Spleen (tissue), 11 donors: ENCODE measurements at regions not wholly inside any gene's neighbourhood (a gene's known extent, or its start where the extent isn't known, plus 50 kb on each side); places are given as distances from the start of the nearest gene placed in this dataset.

Source experiments
- DNase-seq: peaks from one replicate; pipeline ENCODE4 v3.0.0-alpha.2; 2020
- H3K27ac ChIP-seq, 8 donors: fragments of 200-600 bp; sonication (generic) in 7 of 8; 1 replicate in 4 of 8; 2 replicates in 4 of 8; pipeline versions ENCODE4 v1.5.0 to v1.8.0; 2016 to 2021; ENCODE audit warnings: inconsistent platforms in 4 of 8, mild to moderate bottlenecking in 4 of 8, moderate library complexity in 1 of 8
- H3K27me3 ChIP-seq, 7 donors: fragments of 200-600 bp; sonication (generic) in 6 of 7; replicated peaks in 1 of 7; 1 replicate in 4 of 7; 2 replicates in 3 of 7; pipeline versions ENCODE4 v1.5.0 to v1.8.0; 2016 to 2021; ENCODE audit warnings: inconsistent platforms in 3 of 7, mild to moderate bottlenecking in 1 of 7
- H3K36me3 ChIP-seq, 6 donors: fragments of 200-600 bp; sonication (generic) in 5 of 6; 1 replicate in 4 of 6; 2 replicates in 2 of 6; pipeline versions ENCODE4 v1.5.0 to v1.8.0; 2016 to 2021; ENCODE audit warnings: inconsistent platforms in 2 of 6
- H3K4me1 ChIP-seq, 6 donors: fragments of 200-600 bp; sonication (generic) in 5 of 6; 1 replicate in 3 of 6; 2 replicates in 3 of 6; pipeline versions ENCODE4 v1.5.0 to v1.8.0; 2016 to 2021; ENCODE audit warnings: inconsistent platforms in 3 of 6
- H3K4me3 ChIP-seq, 8 donors: fragments of 200-600 bp; sonication (generic) in 7 of 8; 1 replicate in 4 of 8; 2 replicates in 4 of 8; pipeline versions ENCODE4 v1.5.0 to v1.8.0; 2016 to 2021; ENCODE audit warnings: inconsistent platforms in 4 of 8, mild to moderate bottlenecking in 4 of 8, moderate library complexity in 2 of 8
- H3K9me3 ChIP-seq, 8 donors: fragments of 200-600 bp; sonication (generic) in 7 of 8; 1 replicate in 4 of 8; 2 replicates in 4 of 8; pipeline versions ENCODE4 v1.5.0 to v1.8.0; 2016 to 2021; ENCODE audit warnings: inconsistent platforms in 4 of 8
- POLR2A ChIP-seq, 3 donors: fragments of 450-650 bp; IDR thresholded peaks; one replicate each; pipeline ENCODE4 v1.5.1; 2017; ENCODE audit warnings: antibody characterized with exemption in 3 of 3, mild to moderate bottlenecking in 1 of 3
- POLR2AphosphoS5 ChIP-seq, 3 donors: sonication (generic); formaldehyde crosslinking; IDR thresholded peaks; one replicate each; pipeline ENCODE4 v1.5.1; 2017; ENCODE audit warnings: antibody characterized with exemption in 3 of 3
- WGBS, 5 donors: extraction: QIAGEN DNeasy Blood & Tissue Kit in 3 of 5; methylation state at CpG; one replicate each; pipeline versions ENCODE4 v1.1.5 to v1.1.7; 2013 to 2018; 5-methylcytosine and 5-hydroxymethylcytosine counted together
- intact Hi-C: fragments of 100-400 bp; cut with DNase I; formaldehyde crosslinking; loops from one replicate; pipeline ENCODE4 v1.15.0; 2023; ENCODE audit warnings: low total_unique reads
- TF ChIP-seq, protein P1 (sequence below), 11 experiments: fragments of 200-600 bp in 7 of 11; fragments of 450-650 bp in 4 of 11; sonication (generic) in 4 of 11; IDR thresholded peaks in 8 of 11; conservative IDR thresholded peaks in 3 of 11; 1 replicate in 7 of 11; 2 replicates in 4 of 11; pipeline versions ENCODE4 v1.4.0 to v1.8.0; 2016 to 2021; ENCODE audit warnings: antibody characterized with exemption in 11 of 11, inconsistent platforms in 4 of 11, mild to moderate bottlenecking in 1 of 11
- donor health status: healthy with polysubstance abuse.
- donor health status: DM: no; HTN: no; CAD: no; lungs with moderate emphysema.
- donor health status: DM: no; HTN: no; CAD: no.
- donor health status: Bipolar disorder and iron deficiency.
- donor health status: healthy.
- donor health status: DM: no; HTN: no; CAD: no.
- donor health status: DM: yes; HTN: yes; CAD: no.

DNA sequence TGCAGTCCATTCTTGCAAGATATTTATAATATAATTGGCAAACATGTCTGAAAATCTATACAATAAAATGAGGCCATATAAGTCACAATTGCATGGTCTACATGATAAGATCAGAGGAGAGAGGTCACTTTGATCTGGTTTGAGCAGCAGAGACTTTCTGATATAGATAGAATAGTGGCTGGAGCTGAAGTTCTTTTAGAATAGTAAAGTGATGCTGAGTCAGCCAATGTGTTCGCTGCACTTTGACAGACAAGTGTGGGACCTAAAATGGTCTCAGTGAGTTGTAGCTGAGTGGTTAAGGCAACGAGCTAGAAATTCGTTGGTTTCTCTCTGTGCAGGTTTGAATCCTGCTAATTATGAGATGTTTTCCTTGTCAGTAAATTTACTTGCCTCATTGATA, 257.0 kb upstream of the C11orf87 start:
- intact Hi-C loops, result no loop called here
- Histone ChIP-seq H3K27ac (no peak overlapping the region), H3K9me3 (peaks cover 0 to 6% (median 2%) of the 10 kb centered on the region in 8 donors), H3K4me1 (no peaks in the 10 kb centered on the region), H3K4me3 (no peak overlapping the region), H3K36me3 (no peaks in the 10 kb centered on the region), H3K27me3 (no peaks in the 10 kb centered on the region)
- WGBS, 5 donors, result 74 to 82% (median 80%) methylated on average over 3 of the region's 3 CpGs
- DNase-seq, result no peak
- TF ChIP-seq, protein P1, sequence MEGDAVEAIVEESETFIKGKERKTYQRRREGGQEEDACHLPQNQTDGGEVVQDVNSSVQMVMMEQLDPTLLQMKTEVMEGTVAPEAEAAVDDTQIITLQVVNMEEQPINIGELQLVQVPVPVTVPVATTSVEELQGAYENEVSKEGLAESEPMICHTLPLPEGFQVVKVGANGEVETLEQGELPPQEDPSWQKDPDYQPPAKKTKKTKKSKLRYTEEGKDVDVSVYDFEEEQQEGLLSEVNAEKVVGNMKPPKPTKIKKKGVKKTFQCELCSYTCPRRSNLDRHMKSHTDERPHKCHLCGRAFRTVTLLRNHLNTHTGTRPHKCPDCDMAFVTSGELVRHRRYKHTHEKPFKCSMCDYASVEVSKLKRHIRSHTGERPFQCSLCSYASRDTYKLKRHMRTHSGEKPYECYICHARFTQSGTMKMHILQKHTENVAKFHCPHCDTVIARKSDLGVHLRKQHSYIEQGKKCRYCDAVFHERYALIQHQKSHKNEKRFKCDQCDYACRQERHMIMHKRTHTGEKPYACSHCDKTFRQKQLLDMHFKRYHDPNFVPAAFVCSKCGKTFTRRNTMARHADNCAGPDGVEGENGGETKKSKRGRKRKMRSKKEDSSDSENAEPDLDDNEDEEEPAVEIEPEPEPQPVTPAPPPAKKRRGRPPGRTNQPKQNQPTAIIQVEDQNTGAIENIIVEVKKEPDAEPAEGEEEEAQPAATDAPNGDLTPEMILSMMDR (IDR thresholded peaks at IDR 0.05 in 8 of 11, conservative IDR thresholded peaks at IDR 0.05 in 3 of 11), result no peak
- no peak for TF ChIP-seq POLR2A (IDR thresholded peaks at IDR 0.05)
- no peak for TF ChIP-seq POLR2AphosphoS5 (IDR thresholded peaks at IDR 0.05)

DNA sequence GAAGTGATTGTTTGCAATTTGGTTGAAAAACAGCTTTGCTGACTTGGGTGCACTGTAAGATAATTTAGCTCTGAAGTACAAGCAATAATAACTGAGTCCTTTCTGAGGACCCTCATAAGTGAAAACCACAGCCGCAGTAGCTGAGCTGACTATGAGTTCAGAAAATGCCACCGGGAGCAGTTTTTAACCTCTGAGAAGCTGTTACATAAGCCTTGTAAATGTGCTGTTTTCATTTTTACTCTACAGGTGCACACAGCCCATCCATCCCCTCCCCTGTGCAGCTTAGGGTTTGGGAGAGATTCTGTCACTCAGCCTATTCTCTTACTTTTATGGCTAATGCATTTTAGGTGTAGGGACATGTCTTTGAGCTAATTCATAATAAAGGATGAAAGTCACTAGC, 255.5 kb upstream of the C11orf87 start:
- no peak for DNase-seq
- no peaks in the 10 kb centered on the region for H3K4me1 ChIP-seq
- H3K36me3 ChIP-seq, result no peaks in the 10 kb centered on the region
- no peak overlapping the region for H3K4me3 ChIP-seq
- no peak overlapping the region for H3K27ac ChIP-seq
- no peaks in the 10 kb centered on the region for H3K9me3 ChIP-seq
- 82 to 94% (median 88%) methylated on average over 2 of the region's 2 CpGs for WGBS, 5 donors
- intact Hi-C loops, result no loop called here
- H3K27me3 ChIP-seq, result no peaks in the 10 kb centered on the region
- TF ChIP-seq POLR2AphosphoS5 (IDR thresholded peaks at IDR 0.05) (no peak), POLR2A (IDR thresholded peaks at IDR 0.05) (no peak)
- TF ChIP-seq, protein P1 (IDR thresholded peaks at IDR 0.05 in 8 of 11, conservative IDR thresholded peaks at IDR 0.05 in 3 of 11), result no peak

DNA sequence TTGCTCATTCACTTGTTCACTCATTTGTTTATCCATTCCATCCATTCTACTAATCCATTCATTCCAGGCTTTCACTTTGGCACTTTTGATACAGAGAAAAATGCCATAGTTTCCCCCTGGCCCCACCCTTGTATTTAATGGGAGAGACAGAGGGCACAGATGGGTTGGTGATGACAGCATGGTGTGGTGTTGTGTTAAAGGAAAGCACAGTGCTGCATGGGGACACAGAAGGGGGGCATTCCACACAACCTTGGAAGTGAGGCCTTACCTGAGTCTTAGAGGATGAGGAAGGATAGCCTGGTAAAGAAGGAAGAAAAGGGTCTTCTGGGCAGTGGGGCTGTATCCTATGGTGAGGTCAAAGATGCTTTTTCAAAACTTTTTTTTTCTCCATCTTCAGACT, 248.5 kb upstream of the C11orf87 start:
- no peaks in the 10 kb centered on the region for H3K36me3 ChIP-seq
- DNase-seq, result no peak
- H3K27me3 ChIP-seq, result no peaks in the 10 kb centered on the region

DNA sequence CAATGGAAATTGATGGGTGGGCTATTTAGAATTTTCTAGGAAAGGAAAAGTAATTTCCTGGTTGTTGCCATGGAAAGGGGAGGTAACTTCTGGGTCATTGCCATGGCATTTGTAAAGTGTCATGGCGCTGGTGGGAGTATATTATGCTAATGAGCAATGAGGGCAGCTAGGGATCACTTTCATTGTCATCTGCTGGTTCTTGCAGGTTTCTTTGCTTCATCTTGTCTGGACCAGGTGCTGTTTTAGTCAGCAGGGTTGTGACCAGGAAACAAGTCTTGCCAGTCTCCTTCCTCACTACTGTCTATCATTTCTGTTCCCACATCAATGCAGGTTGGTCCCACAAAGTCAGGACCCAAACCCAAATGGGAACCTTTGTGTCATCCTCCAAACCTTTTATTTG, 237.6 kb upstream of the C11orf87 start:
- WGBS, 5 donors, result 83 to 100% (median 88%) methylated on average over 1 of the region's 1 CpG

More for the DNA sequence above, 248.5 kb upstream of the C11orf87 start:
- H3K4me1 ChIP-seq, result no peaks in the 10 kb centered on the region
- no peak overlapping the region for H3K4me3 ChIP-seq
- H3K9me3 ChIP-seq, result no peaks in the 10 kb centered on the region
- H3K27ac ChIP-seq, result no peak overlapping the region
- TF ChIP-seq, protein P1 (IDR thresholded peaks at IDR 0.05 in 8 of 11, conservative IDR thresholded peaks at IDR 0.05 in 3 of 11), result no peak
- no peak for TF ChIP-seq POLR2A (IDR thresholded peaks at IDR 0.05)
- TF ChIP-seq POLR2AphosphoS5 (IDR thresholded peaks at IDR 0.05), result no peak
- intact Hi-C loops, result no loop called here

More for the DNA sequence above, 237.6 kb upstream of the C11orf87 start:
- no peak for DNase-seq
- intact Hi-C loops, result no loop called here
- TF ChIP-seq, protein P1 (IDR thresholded peaks at IDR 0.05 in 8 of 11, conservative IDR thresholded peaks at IDR 0.05 in 3 of 11), result no peak
- TF ChIP-seq POLR2AphosphoS5 (IDR thresholded peaks at IDR 0.05) (no peak), POLR2A (IDR thresholded peaks at IDR 0.05) (no peak)
- Histone ChIP-seq H3K4me3 (no peak overlapping the region), H3K27ac (no peak overlapping the region), H3K9me3 (peaks cover 0 to 32% (median 12%) of the 10 kb centered on the region in 8 donors), H3K36me3 (no peaks in the 10 kb centered on the region), H3K27me3 (no peaks in the 10 kb centered on the region), H3K4me1 (no peaks in the 10 kb centered on the region)
